HG02588 (cell line): ENCODE measurements at regions not wholly inside any gene's neighbourhood (a gene's known extent, or its start where the extent isn't known, plus 50 kb on each side); places are given as distances from the start of the nearest gene placed in this dataset.
"Not testable (repeated sequence)": the region's sequence is repeated elsewhere in the genome, so short reads cannot be mapped to it uniquely, and the experiment has no call there.

Experiments used
- ATAC-seq: cut with Tn5 transposase; IDR thresholded peaks from one replicate; pipeline ENCODE4 v1.9.1; 2021; ENCODE audit warnings: mild to moderate bottlenecking, moderate library complexity; ENCODE audit not compliant: unreplicated experiment

GRCh38 chr12:67892259-67893021 is 96.8 kb upstream of the IFNG-AS1 start:
- ATAC-seq, result no peak

- no peak for ATAC-seq
Measured at GRCh38 chr12:67893022-67893580, 96.1 kb upstream of the IFNG-AS1 start.

GRCh38 chr12:67900418-67900817 is 88.8 kb upstream of the IFNG-AS1 start:
- ATAC-seq, result not testable (repeated sequence)

- ATAC-seq, result no peak
Measured at GRCh38 chr12:67909091-67909531, 80.1 kb upstream of the IFNG-AS1 start.

GRCh38 chr12:67909681-67910080 is 79.6 kb upstream of the IFNG-AS1 start:
- no peak for ATAC-seq

GRCh38 chr12:67910360-67911274 is 78.6 kb upstream of the IFNG-AS1 start:
- ATAC-seq, result no peak

- no peak for ATAC-seq
Measured at GRCh38 chr12:67911275-67911600, 78.0 kb upstream of the IFNG-AS1 start.

GRCh38 chr12:67911789-67912188 is 77.5 kb upstream of the IFNG-AS1 start:
- ATAC-seq, result no peak

GRCh38 chr12:67915335-67915851 is 73.9 kb upstream of the IFNG-AS1 start:
- ATAC-seq, result no peak

- no peak for ATAC-seq
Measured at GRCh38 chr12:67916266-67916970, 72.8 kb upstream of the IFNG-AS1 start.

- ATAC-seq, result no peak
Measured at GRCh38 chr12:67917811-67918210, 71.4 kb upstream of the IFNG-AS1 start.

- ATAC-seq, result no peak
Measured at GRCh38 chr12:67918441-67918840, 70.8 kb upstream of the IFNG-AS1 start.

- no peak for ATAC-seq
Measured at GRCh38 chr12:67919406-67919805, 69.8 kb upstream of the IFNG-AS1 start.

GRCh38 chr12:67920413-67920812 is 68.8 kb upstream of the IFNG-AS1 start:
- ATAC-seq, result no peak

GRCh38 chr12:67921286-67921685 is 68.0 kb upstream of the IFNG-AS1 start:
- ATAC-seq, result no peak

- no peak for ATAC-seq
Measured at GRCh38 chr12:67922245-67922644, 67.0 kb upstream of the IFNG-AS1 start.

- no peak for ATAC-seq
Measured at GRCh38 chr12:67925077-67925476, 64.2 kb upstream of the IFNG-AS1 start.

- ATAC-seq, result no peak
Measured at GRCh38 chr12:67925552-67925951, 63.7 kb upstream of the IFNG-AS1 start.

GRCh38 chr12:67926063-67926462 is 63.2 kb upstream of the IFNG-AS1 start:
- ATAC-seq, result no peak

GRCh38 chr12:67927324-67927723 is 61.9 kb upstream of the IFNG-AS1 start:
- ATAC-seq, result no peak

- no peak for ATAC-seq
Measured at GRCh38 chr12:67927815-67928214, 61.4 kb upstream of the IFNG-AS1 start.
